Osteocyte (in vitro differentiated cells): ENCODE measurements at regions not wholly inside any gene's neighbourhood (a gene's known extent, or its start where the extent isn't known, plus 50 kb on each side); places are given as distances from the start of the nearest gene placed in this dataset.

Experiments
- DNase-seq: peaks from one replicate; pipeline ENCODE4 v3.0.0; 2021; ENCODE audit warnings: mixed read lengths; ENCODE audit not compliant: unreplicated experiment; ENCODE audit errors: extremely low spot score
- H3K27ac Mint-ChIP-seq: one replicate; pipeline ENCODE4 v1.8.0; 2021; ENCODE audit warnings: mild to moderate bottlenecking, mixed read lengths; ENCODE audit not compliant: unreplicated experiment
- H3K27me3 Mint-ChIP-seq: one replicate; pipeline ENCODE4 v1.8.0; 2021; ENCODE audit warnings: mixed read lengths; ENCODE audit not compliant: unreplicated experiment
- H3K36me3 Mint-ChIP-seq: one replicate; pipeline ENCODE4 v1.8.0; 2021; ENCODE audit warnings: mixed read lengths; ENCODE audit not compliant: unreplicated experiment
- H3K4me1 Mint-ChIP-seq: one replicate; pipeline ENCODE4 v1.8.0; 2021; ENCODE audit warnings: mixed read lengths; ENCODE audit not compliant: unreplicated experiment
- H3K4me3 Mint-ChIP-seq: one replicate; pipeline ENCODE4 v1.8.0; 2021; ENCODE audit warnings: mild to moderate bottlenecking, moderate library complexity, mixed read lengths; ENCODE audit not compliant: unreplicated experiment
- H3K9me3 Mint-ChIP-seq: one replicate; pipeline ENCODE4 v1.8.0; 2021; ENCODE audit warnings: mixed read lengths; ENCODE audit not compliant: unreplicated experiment
- TF ChIP-seq, protein P1 (sequence below): fragments of 200-600 bp; sonication (generic); IDR thresholded peaks from 2 replicates; pipeline ENCODE4 v1.5.0; 2021; ENCODE audit warnings: antibody characterized with exemption, mild to moderate bottlenecking, moderate library complexity

DNA sequence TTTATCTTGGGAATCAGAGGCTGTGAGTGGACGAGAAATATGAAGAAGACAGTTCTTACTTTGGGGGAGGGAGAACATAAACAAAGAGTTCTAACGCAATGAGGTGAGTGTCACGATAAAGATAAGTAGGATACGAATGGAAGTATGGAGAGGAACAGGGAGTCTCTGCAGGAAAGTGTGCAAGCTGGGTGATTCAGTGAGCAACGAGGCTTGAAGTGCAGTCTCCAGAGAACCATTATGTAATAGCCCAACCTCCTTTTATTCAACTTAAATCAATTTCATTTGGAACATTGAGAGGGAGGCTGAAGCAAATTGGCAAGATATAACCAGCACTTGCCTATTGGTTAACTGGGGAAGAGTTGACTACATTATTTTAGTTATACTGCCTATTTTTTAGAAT lies 99.3 kb upstream of the PLD5 start:
- Mint-ChIP-seq H3K36me3 (no peaks in the 10 kb centered on the region), H3K27me3 (no peaks in the 10 kb centered on the region), H3K4me3 (no peak overlapping the region), H3K9me3 (peaks cover 21% of the 10 kb centered on the region), H3K4me1 (no peaks in the 10 kb centered on the region), H3K27ac (no peak overlapping the region)
- no peak for DNase-seq
- TF ChIP-seq, protein P1, sequence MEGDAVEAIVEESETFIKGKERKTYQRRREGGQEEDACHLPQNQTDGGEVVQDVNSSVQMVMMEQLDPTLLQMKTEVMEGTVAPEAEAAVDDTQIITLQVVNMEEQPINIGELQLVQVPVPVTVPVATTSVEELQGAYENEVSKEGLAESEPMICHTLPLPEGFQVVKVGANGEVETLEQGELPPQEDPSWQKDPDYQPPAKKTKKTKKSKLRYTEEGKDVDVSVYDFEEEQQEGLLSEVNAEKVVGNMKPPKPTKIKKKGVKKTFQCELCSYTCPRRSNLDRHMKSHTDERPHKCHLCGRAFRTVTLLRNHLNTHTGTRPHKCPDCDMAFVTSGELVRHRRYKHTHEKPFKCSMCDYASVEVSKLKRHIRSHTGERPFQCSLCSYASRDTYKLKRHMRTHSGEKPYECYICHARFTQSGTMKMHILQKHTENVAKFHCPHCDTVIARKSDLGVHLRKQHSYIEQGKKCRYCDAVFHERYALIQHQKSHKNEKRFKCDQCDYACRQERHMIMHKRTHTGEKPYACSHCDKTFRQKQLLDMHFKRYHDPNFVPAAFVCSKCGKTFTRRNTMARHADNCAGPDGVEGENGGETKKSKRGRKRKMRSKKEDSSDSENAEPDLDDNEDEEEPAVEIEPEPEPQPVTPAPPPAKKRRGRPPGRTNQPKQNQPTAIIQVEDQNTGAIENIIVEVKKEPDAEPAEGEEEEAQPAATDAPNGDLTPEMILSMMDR = no peak

DNA sequence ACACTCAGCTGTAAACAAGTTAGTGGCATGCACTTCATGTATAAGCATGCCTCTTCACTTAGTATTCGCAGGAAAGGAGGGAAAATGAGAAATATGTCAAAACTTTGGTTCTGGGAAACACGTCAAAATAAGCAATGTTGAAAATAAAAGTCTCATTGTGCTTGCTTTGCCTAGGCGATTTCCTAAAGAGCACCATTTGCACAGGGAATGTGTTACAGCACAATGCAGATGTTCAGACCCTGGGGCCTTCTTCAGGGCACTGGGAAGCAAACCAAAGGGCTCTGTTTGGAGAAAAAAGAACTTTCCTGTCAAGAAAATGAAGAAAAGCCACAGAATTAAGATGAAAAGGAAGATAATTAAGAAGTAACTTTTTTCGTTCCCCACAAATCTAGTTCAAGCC lies 98.6 kb upstream of the PLD5 start:
- Mint-ChIP-seq H3K4me1 (no peaks in the 10 kb centered on the region), H3K27me3 (no peaks in the 10 kb centered on the region), H3K4me3 (no peak overlapping the region), H3K9me3 (peaks cover 18% of the 10 kb centered on the region), H3K27ac (no peak overlapping the region), H3K36me3 (no peaks in the 10 kb centered on the region)
- TF ChIP-seq, protein P1 = no peak
- DNase-seq = no peak

DNA sequence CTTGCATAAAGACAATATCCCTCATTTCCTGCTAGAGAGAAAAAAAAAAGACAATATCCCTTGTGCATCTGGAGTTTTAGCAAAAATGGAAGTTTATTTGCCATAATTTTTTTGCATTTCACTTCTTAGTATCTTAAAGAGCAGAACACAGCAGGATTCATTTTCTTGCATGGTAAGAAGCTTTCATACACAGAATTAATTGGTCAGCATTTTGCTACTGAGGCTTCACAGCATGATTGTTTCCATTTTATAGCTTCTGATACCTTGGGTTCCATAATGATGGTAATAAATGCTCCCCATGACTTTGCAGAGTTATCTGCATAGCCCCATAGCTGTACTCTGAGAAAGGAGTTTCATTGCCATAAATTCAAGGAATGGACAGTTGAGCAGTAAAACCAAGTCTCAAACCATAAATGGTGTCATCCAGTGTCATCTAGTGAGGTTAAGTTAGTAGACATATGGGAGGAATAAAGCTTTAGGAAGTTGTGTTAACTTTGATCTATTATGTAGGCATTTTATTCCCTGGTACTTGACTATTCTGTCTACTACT lies 88.8 kb upstream of the PLD5 start:
- H3K27me3 Mint-ChIP-seq = no peaks in the 10 kb centered on the region
- DNase-seq = no peak
- H3K9me3 Mint-ChIP-seq = peaks cover 16% of the 10 kb centered on the region
- TF ChIP-seq, protein P1 = no peak
- H3K4me1 Mint-ChIP-seq = no peaks in the 10 kb centered on the region
- no peaks in the 10 kb centered on the region for H3K36me3 Mint-ChIP-seq
- no peak overlapping the region for H3K4me3 Mint-ChIP-seq
- no peak overlapping the region for H3K27ac Mint-ChIP-seq

DNA sequence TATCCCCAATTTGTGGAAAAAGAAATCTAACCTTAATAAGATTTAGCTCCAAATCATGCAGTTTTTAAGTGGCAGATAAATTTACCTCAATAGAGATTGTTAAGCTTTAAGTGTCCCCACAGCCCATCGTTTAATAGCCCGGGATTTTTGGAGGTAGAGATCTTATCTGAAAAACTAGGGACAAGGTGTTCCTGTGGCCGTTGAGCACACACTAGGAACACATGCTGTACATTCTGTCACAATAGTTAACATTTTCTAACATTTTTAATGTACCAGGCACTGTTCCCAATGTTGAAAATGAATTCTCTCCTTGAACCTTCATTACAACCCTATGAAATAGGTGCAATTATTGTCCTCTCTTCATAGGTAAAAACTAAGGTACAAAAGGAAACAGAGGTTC lies 85.7 kb upstream of the PLD5 start:
- peaks cover 6% of the 10 kb centered on the region for H3K9me3 Mint-ChIP-seq
- TF ChIP-seq, protein P1 = no peak
- H3K27me3 Mint-ChIP-seq = no peaks in the 10 kb centered on the region
- H3K4me1 Mint-ChIP-seq = no peaks in the 10 kb centered on the region
- no peak for DNase-seq
- H3K36me3 Mint-ChIP-seq = no peaks in the 10 kb centered on the region
- no peak overlapping the region for H3K4me3 Mint-ChIP-seq
- H3K27ac Mint-ChIP-seq = no peak overlapping the region

DNA sequence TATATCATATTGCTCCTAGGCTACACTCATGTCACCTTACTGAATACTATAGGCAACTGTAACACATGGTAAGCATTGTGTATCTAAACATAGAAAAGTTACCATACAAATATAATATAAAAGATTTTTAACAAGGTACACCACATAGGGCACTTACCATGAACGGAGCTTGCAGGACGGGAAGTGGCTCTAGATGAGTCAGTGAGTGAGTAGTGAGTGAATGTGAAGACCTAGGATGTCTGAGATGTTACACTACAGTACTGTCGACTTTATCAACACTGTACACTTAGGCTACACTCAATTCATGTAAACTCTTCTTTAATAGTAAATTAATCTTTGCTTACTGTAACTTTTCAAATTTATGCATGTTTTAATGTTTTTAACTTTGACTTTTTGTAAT lies 81.0 kb upstream of the PLD5 start:
- H3K36me3 Mint-ChIP-seq = no peaks in the 10 kb centered on the region
- no peak for DNase-seq

More for the DNA sequence above, 81.0 kb upstream of the PLD5 start:
- H3K4me3 Mint-ChIP-seq = no peak overlapping the region
- H3K27ac Mint-ChIP-seq = no peak overlapping the region
- TF ChIP-seq, protein P1 = no peak
- H3K9me3 Mint-ChIP-seq = peaks cover 8% of the 10 kb centered on the region
- H3K27me3 Mint-ChIP-seq = no peaks in the 10 kb centered on the region
- no peaks in the 10 kb centered on the region for H3K4me1 Mint-ChIP-seq
